HG03097 (cell line): ENCODE measurements at regions not wholly inside any gene's neighbourhood (a gene's known extent, or its start where the extent isn't known, plus 50 kb on each side); places are given as distances from the start of the nearest gene placed in this dataset.
"Not testable (repeated sequence)": the region's sequence is repeated elsewhere in the genome, so short reads cannot be mapped to it uniquely, and the experiment has no call there.

ENCODE experiments used
- ATAC-seq: cut with Tn5 transposase; IDR thresholded peaks from one replicate; pipeline ENCODE4 v1.9.1; 2021; ENCODE audit not compliant: unreplicated experiment, low FRiP score

- no peak for ATAC-seq
Observed at GRCh38 chr5:8829323-8830029, 716.4 kb downstream of the SEMA5A start.

GRCh38 chr5:8831251-8831650 lies 714.6 kb downstream of the SEMA5A start:
- no peak for ATAC-seq

GRCh38 chr5:8831854-8832253 lies 714.0 kb downstream of the SEMA5A start:
- ATAC-seq: no peak

- ATAC-seq: no peak
Observed at GRCh38 chr5:8839361-8840055, 706.4 kb downstream of the SEMA5A start.

- ATAC-seq: no peak
Observed at GRCh38 chr5:8840237-8840636, 705.6 kb downstream of the SEMA5A start.

GRCh38 chr5:8840746-8841145 lies 705.1 kb downstream of the SEMA5A start:
- ATAC-seq: not testable (repeated sequence)

DNA sequence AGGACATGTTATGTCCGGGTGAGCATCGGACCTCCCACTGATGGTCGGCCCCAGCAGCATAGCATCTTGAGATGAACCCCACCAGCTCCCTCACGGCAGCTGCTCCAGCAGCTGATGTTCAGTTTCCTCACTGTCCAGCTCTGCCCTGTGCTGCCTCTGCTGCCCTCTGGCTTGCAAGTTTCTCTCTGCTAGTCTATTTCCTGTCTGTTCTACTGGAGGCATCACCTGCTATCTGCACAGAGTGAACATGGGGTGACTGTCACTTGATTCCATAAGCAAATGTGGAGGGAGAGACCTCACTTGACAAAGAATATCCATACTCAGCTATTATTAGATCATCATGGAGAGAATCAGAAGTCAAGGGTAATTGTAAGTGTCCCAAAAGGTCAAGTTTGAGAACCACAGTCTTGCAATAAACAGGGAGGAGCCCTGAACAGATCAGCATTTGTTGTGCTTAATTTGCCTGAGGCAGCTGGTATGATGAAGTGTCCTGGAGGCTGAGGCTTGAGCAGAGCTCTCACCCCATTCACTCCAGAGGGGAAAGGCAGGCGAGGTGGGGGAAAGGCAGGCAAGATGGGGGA lies 702.8 kb downstream of the SEMA5A start:
- ATAC-seq: no peak

GRCh38 chr5:8843771-8844170 lies 702.1 kb downstream of the SEMA5A start:
- no peak for ATAC-seq

DNA sequence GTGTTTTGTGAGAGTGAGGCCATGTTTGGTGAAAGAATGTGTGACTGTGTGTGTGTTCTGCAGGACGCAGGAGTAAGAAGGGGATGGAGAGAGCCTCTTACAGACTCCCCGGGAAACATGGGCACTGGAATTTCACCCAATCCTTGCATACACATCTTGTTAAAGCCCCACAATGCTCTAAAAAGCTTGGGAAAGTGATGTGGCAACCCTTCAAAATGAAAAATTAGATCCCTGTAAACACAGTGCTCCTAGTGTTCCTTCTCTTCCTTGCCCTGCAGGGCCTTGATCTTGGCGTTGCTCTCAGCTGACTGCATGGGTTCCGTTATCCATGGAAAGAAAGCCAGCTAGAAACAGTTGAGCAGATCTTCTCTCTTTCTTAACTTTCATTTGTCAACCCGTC lies 701.7 kb downstream of the SEMA5A start:
- ATAC-seq: no peak

DNA sequence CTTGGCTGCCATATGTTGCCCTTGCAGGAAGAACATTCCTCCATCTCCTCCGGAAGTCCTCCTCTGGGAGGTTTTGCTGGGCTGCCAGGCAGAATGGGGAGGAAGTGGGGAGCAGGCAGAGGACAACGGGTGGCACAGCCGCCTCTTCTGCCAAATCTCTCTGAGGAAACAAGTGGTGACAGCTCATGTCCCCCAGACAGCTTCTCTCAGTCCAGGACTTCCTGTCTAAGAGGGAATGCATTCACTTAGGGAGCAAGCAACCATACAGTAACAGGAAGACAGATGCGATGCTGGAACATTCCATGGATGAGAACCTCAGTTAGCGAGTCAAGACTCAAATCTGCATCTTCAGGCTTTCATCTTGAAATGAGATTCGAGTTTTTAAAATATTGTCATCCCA lies 701.0 kb downstream of the SEMA5A start:
- no peak for ATAC-seq

- ATAC-seq: no peak
Observed at GRCh38 chr5:8845296-8845695, 700.6 kb downstream of the SEMA5A start.

- no peak for ATAC-seq
Observed at GRCh38 chr5:8848366-8848765, 697.5 kb downstream of the SEMA5A start.

GRCh38 chr5:8848997-8849594 lies 696.8 kb downstream of the SEMA5A start:
- ATAC-seq: no peak

GRCh38 chr5:8851101-8851500 lies 694.8 kb downstream of the SEMA5A start:
- ATAC-seq: no peak

DNA sequence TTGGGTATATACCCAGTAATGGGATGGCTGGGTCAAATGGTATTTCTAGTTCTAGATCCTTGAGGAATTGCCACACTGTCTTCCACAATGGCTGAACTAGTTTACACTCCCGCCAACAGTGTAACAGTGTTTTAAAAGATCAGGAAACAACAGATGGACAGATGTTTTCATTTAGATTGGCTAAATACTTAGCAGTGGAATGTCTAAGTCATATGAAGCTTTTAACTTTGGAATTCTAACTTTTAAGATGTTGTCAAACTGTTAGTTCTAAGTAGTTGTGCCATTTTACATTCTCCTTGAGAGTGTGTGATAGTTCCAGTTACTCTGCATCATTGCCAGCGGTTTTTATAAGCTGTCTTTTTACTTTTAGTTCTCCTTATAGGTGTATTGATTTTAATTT lies 688.8 kb downstream of the SEMA5A start:
- no peak for ATAC-seq

DNA sequence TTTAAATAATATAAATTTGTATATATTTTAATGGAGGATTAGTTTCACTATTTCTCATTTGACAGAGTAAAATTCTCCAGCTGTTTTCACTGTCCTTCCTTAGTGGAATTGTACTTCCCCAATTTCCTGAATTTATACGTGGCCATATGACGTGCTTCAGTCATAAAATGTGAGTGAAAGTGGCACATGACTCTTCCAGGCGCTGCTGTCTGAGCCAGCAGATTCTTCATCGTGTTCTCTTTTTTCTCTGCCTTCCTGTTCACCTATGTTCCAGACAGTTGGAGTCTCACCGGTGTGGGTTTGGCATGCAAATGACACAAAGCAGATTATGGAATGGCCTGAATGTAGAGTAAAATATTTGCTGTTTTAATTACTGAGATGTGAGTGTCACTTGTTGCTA lies 684.1 kb downstream of the SEMA5A start:
- no peak for ATAC-seq

- no peak for ATAC-seq
Observed at GRCh38 chr5:8864053-8864452, 681.8 kb downstream of the SEMA5A start.

GRCh38 chr5:8865266-8865665 lies 680.6 kb downstream of the SEMA5A start:
- no peak for ATAC-seq

GRCh38 chr5:8865686-8866374 lies 680.0 kb downstream of the SEMA5A start:
- ATAC-seq: no peak

DNA sequence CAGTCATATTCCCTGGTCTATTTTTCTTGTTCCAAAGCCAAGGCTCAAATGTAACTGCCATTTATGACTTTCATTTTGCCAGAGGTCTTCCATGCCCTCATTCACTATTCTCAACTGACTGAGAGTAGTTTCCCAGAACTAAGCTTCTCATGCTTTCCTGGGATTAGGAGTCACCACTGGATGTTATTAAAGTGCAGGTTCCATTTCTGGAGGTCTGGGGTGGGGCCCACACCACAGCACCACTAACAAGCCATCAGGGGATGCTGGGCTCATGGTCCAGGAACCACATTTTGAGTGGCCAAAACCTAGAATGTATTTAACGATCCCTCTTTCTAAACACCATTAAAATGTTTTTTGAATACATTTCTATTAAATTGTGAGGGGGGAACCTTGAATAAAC lies 677.6 kb downstream of the SEMA5A start:
- no peak for ATAC-seq

GRCh38 chr5:8869932-8870331 lies 675.9 kb downstream of the SEMA5A start:
- ATAC-seq: no peak
